Gastroesophageal sphincter (tissue), 4 donors: ENCODE measurements at regions not wholly inside any gene's neighbourhood (a gene's known extent, or its start where the extent isn't known, plus 50 kb on each side); places are given as distances from the start of the nearest gene placed in this dataset.

Experiments used
- ATAC-seq: fragments of 150-250 bp; one replicate; pipeline ENCODE4 v1.9.1; 2016; ENCODE audit warnings: mild to moderate bottlenecking, moderate library complexity
- H3K27ac ChIP-seq, 4 donors: fragments of 200-600 bp; sonication (generic) in 3 of 4; 1 replicate in 3 of 4; 2 replicates in 1 of 4; pipeline ENCODE4 v1.5.1; 2016 to 2019
- H3K27me3 ChIP-seq: fragments of 200-600 bp; sonication (generic); one replicate; pipeline ENCODE4 v1.5.1; 2019
- H3K36me3 ChIP-seq, 2 donors: fragments of 200-600 bp; sonication (generic); one replicate each; pipeline ENCODE4 v1.5.1; 2019; ENCODE audit warnings: control low read depth in 1 of 2
- H3K4me1 ChIP-seq, 3 donors: fragments of 200-600 bp; sonication (generic); 1 replicate in 2 of 3; 2 replicates in 1 of 3; pipeline ENCODE4 v1.5.1; 2016 to 2019; ENCODE audit warnings: control low read depth in 2 of 3
- H3K4me3 ChIP-seq, 2 donors: fragments of 200-600 bp; sonication (generic); one replicate each; pipeline ENCODE4 v1.5.1; 2019; ENCODE audit warnings: mild to moderate bottlenecking in 1 of 2, moderate library complexity in 1 of 2
- H3K9me3 ChIP-seq, 3 donors: fragments of 200-600 bp; sonication (generic); one replicate each; pipeline ENCODE4 v1.5.1; 2017 to 2019; ENCODE audit warnings: control low read depth in 2 of 3
- EP300 ChIP-seq: sonication (generic); formaldehyde crosslinking; IDR thresholded peaks from one replicate; pipeline ENCODE4 v1.6.1; 2017; ENCODE audit warnings: antibody characterized with exemption, mild to moderate bottlenecking
- POLR2A ChIP-seq, 2 donors: fragments of 450-650 bp; IDR thresholded peaks; one replicate each; pipeline ENCODE4 v1.6.1; 2017; ENCODE audit warnings: antibody characterized with exemption in 2 of 2, mild to moderate bottlenecking in 2 of 2, moderate library complexity in 1 of 2
- POLR2AphosphoS5 ChIP-seq: sonication (generic); formaldehyde crosslinking; IDR thresholded peaks from one replicate; pipeline ENCODE4 v1.6.1; 2017; ENCODE audit warnings: antibody characterized with exemption
- WGBS, 2 donors: methylation state at CpG; one replicate each; pipeline ENCODE4 v1.1.5; 2018; ENCODE audit warnings: low coverage in 1 of 2; 5-methylcytosine and 5-hydroxymethylcytosine counted together
- TF ChIP-seq, protein P1 (sequence below), 4 experiments: fragments of 200-600 bp in 2 of 4; fragments of 450-650 bp in 2 of 4; sonication (generic) in 1 of 4; IDR thresholded peaks; one replicate each; pipeline ENCODE4 v1.5.1; 2017 to 2019; ENCODE audit warnings: antibody characterized with exemption in 4 of 4, mild to moderate bottlenecking in 2 of 4, moderate library complexity in 2 of 4

DNA sequence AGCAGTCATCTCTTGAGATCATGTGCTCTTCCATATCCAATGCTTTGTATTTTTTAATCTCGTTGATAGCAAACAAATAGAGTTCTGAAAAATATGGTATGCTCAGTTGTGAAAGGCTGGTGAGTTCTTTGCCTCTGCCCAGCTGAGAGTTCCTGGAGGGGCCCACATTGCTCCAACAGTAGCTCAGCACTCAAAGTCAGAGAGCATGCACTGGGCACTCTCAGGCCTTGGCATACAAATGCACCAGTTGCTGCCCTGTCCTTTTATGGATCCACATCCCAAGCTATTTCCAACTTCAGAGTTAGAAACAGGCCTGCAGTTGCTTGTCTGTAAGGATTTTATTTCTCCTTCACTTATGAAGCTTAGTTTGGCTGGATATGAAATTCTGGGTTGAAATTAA lies 181.7 kb upstream of the CHRNA7 start:
- Histone ChIP-seq H3K36me3 (no peaks in the 10 kb centered on the region), H3K4me3 (no peak overlapping the region), H3K27me3 (no peaks in the 10 kb centered on the region), H3K4me1 (no peaks in the 10 kb centered on the region), H3K9me3 (peaks cover 0 to 19% (median 0%) of the 10 kb centered on the region in 3 donors), H3K27ac (no peak overlapping the region)
- WGBS, 2 donors, result 83% methylated on average over 1 of the region's 1 CpG; no CpG with 5 or more reads in 1 of the 2 donors
- ATAC-seq, result no peak
- no peak for TF ChIP-seq POLR2A (IDR thresholded peaks at IDR 0.05)
- TF ChIP-seq EP300, result no peak
- TF ChIP-seq POLR2AphosphoS5, result no peak
- TF ChIP-seq, protein P1, sequence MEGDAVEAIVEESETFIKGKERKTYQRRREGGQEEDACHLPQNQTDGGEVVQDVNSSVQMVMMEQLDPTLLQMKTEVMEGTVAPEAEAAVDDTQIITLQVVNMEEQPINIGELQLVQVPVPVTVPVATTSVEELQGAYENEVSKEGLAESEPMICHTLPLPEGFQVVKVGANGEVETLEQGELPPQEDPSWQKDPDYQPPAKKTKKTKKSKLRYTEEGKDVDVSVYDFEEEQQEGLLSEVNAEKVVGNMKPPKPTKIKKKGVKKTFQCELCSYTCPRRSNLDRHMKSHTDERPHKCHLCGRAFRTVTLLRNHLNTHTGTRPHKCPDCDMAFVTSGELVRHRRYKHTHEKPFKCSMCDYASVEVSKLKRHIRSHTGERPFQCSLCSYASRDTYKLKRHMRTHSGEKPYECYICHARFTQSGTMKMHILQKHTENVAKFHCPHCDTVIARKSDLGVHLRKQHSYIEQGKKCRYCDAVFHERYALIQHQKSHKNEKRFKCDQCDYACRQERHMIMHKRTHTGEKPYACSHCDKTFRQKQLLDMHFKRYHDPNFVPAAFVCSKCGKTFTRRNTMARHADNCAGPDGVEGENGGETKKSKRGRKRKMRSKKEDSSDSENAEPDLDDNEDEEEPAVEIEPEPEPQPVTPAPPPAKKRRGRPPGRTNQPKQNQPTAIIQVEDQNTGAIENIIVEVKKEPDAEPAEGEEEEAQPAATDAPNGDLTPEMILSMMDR (IDR thresholded peaks at IDR 0.05), result no peak

DNA sequence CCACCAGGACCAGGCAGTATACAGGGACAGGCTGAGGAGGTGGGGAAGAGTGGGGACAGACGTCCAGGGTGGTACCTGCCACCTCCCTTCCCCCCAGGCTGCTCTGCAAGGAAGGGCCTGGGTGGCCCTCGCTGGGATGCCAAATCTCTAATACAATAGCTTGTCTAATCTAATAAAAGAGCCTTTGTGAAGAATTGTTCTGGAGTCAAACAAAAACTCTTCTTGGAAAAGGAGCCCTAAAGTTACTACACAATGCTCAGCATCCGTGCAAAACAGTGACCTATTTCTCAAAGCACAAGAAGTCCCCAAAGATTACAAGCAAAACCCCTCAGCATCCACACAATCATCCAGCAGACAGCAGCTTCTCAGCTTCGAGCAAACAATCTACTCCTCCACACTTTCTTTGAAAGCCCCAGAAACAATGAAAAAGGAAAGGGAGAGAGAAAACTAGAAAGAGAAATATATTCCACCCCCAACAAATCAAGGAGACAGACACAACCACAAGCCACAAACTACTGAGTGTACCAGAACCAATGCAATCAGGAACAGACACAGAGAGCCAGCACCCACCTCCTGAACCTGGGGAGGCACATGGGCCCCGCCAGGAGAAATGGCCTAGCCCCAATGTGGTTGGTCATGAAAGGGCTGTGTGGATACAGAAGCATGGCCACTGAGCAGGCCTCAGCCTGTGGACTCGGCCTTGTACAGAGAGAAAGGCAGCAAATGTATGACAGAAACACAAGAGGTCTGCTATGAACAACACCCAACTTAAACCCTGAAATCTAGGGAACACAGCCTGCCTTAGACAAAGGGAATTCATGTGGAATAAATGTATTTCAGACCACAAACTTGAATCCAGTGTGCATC lies 177.1 kb upstream of the CHRNA7 start:
- 33 to 64% methylated on average over 4 of the region's 6 CpGs for WGBS, 2 donors
- Histone ChIP-seq H3K9me3 (peaks cover 0 to 39% (median 0%) of the 10 kb centered on the region in 3 donors), H3K27ac (no peak overlapping the region), H3K36me3 (no peaks in the 10 kb centered on the region), H3K4me3 (no peak overlapping the region), H3K27me3 (no peaks in the 10 kb centered on the region), H3K4me1 (no peaks in the 10 kb centered on the region)
- no peak for ATAC-seq
- TF ChIP-seq, protein P1 (IDR thresholded peaks at IDR 0.05), result no peak
- no peak for TF ChIP-seq POLR2AphosphoS5
- no peak for TF ChIP-seq POLR2A (IDR thresholded peaks at IDR 0.05)
- TF ChIP-seq EP300, result no peak

DNA sequence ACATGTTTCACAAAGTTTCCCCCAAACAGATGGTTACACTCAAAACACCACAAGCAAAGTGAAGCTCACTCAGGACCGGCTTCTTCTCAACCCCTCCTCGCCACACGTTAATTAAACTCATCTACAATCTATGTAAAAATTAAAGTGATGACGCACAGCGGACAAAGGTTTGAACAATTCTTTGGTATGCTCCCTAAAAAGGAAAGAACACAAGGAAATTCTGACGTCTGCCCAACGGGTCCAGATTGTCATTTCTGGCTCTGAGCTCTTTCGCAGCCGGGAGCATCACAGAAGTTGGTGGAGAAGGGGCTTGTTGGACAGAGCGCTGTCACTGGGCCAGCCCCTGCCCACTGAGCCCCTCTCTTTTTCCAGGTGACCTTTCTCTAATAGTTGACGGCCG lies 173.7 kb upstream of the CHRNA7 start:
- H3K27me3 ChIP-seq, result no peaks in the 10 kb centered on the region
- no peak overlapping the region for H3K27ac ChIP-seq
- no peaks in the 10 kb centered on the region for H3K4me1 ChIP-seq
- WGBS, 2 donors, result 76 to 84% methylated on average over 11 to 12 of the region's 12 CpGs
- ATAC-seq, result no peak
- TF ChIP-seq POLR2A (IDR thresholded peaks at IDR 0.05) (no peak), POLR2AphosphoS5 (no peak), EP300 (no peak)
- TF ChIP-seq, protein P1 (IDR thresholded peaks at IDR 0.05), result no peak
- H3K4me3 ChIP-seq, result no peak overlapping the region
- H3K36me3 ChIP-seq, result no peaks in the 10 kb centered on the region
- H3K9me3 ChIP-seq, result peaks cover 0 to 24% (median 0%) of the 10 kb centered on the region in 3 donors

DNA sequence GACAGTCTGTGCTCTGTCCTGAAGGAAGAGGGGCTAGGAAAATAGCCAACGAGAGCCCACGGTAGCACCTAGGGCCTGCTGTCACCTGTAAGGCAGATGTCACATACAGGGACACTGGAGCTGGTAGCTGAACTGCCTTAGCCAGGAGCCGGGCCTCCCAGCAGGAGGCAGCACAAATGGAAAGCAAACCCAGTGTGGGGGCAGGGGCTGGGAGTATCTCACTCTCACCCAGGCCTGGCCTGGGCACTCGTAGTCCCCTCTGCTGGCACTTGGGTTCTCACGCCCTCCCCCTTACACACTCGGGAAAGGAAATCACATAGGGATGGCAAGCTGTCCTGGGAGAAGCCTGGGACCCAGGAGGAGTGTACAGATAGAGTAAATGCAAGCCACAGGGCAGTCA lies 173.1 kb upstream of the CHRNA7 start:
- Histone ChIP-seq H3K27ac (no peak overlapping the region), H3K4me1 (no peaks in the 10 kb centered on the region), H3K27me3 (no peaks in the 10 kb centered on the region), H3K4me3 (no peak overlapping the region), H3K36me3 (no peaks in the 10 kb centered on the region), H3K9me3 (peaks cover 0 to 20% (median 0%) of the 10 kb centered on the region in 3 donors)
- WGBS, 2 donors, result no CpG with 5 or more reads among the region's 6 CpGs
- no peak for ATAC-seq
- TF ChIP-seq POLR2AphosphoS5 (no peak), POLR2A (IDR thresholded peaks at IDR 0.05) (no peak), EP300 (no peak)
- TF ChIP-seq, protein P1 (IDR thresholded peaks at IDR 0.05), result no peak

DNA sequence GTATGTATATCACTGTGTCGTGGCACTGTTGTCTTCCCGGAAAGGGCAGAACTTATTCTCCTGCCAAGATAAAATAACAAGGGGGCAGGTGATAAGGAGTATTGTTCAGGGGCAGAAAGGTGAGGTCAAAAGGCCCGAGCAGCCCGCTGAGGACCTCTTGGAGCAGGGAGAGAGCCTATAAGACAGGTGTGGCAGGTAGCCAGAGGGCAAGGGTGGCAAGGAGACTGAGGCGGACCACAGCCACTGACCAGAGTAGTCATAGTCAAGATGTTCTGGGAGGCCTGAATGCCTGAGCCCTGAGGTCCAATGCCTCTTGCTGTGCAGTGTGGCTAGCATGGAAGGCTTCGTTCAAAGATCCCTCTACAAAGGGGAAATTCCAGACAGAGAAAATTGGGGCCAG lies 172.3 kb upstream of the CHRNA7 start:
- 75 to 77% methylated on average over 3 to 5 of the region's 6 CpGs for WGBS, 2 donors

More for the DNA sequence above, 172.3 kb upstream of the CHRNA7 start:
- Histone ChIP-seq H3K4me1 (no peaks in the 10 kb centered on the region), H3K4me3 (no peak overlapping the region), H3K27me3 (no peaks in the 10 kb centered on the region), H3K36me3 (no peaks in the 10 kb centered on the region), H3K9me3 (peaks cover 0 to 20% (median 0%) of the 10 kb centered on the region in 3 donors), H3K27ac (no peak overlapping the region)
- ATAC-seq, result no peak
- TF ChIP-seq EP300 (no peak), POLR2A (IDR thresholded peaks at IDR 0.05) (no peak), POLR2AphosphoS5 (no peak)
- TF ChIP-seq, protein P1 (IDR thresholded peaks at IDR 0.05), result no peak
